ENCODE measurements at regions not wholly inside any gene's neighbourhood (a gene's known extent, or its start where the extent isn't known, plus 50 kb on each side); places are given as distances from the start of the nearest gene placed in this dataset.

- ChIA-PET CTCF (interaction anchor here (0.5 to 0.6 kb wide), 2 partner anchors 143 to 1353 kb away, joined by 3 to 4 read pairs; no protein-coding TSS in a partner anchor), POLR2A (ENCODE audit: unreplicated experiment) (no interaction called here)
- Histone ChIP-seq H3K36me3 (ENCODE audit: low read depth) (no peaks in the 10 kb centered on the region), H3F3A (ENCODE audit: insufficient read depth, low read depth) (no peaks in the 10 kb centered on the region), H3K4me2 (no peak overlapping the region), H3K4me1 (replicated peaks; ENCODE audit: insufficient read depth) (no peaks in the 10 kb centered on the region), H3K79me2 (ENCODE audit: low read depth) (no peaks in the 10 kb centered on the region), H2AFZ (no peak overlapping the region), H3K9me2 (ENCODE audit: insufficient read depth) (no peaks in the 10 kb centered on the region), H3K9me3 (ENCODE audit: insufficient read depth, low read depth) (no peaks in the 10 kb centered on the region), H3K27ac (no peak overlapping the region), H3K4me3 (no peak overlapping the region), H3K27me3 (ENCODE audit: insufficient read depth, low read depth) (no peaks in the 10 kb centered on the region), H4K20me1 (ENCODE audit: insufficient read depth) (no peaks in the 10 kb centered on the region)
- BruUV-seq (replicated peaks) = no TSS peak
- intact Hi-C loops (cut with micrococcal nuclease; ENCODE audit: unreplicated experiment) = no loop called here
- no peak for DNase-seq
- TF ChIP-seq CTCF (conservative IDR thresholded peaks at IDR 0.05) = no peak
Observed at GRCh38 chr3:5428607-5429516, 241.4 kb downstream of the EDEM1 start.

GRCh38 chr3:5429517-5429890 lies 242.0 kb downstream of the EDEM1 start:
- intact Hi-C loops (cut with micrococcal nuclease; ENCODE audit: unreplicated experiment) = no loop called here
- POLR2A ChIA-PET (ENCODE audit: unreplicated experiment) = no interaction called here
- no peaks in the 10 kb centered on the region for H3K9me2 ChIP-seq (ENCODE audit: insufficient read depth)
- no peak overlapping the region for H3K27ac ChIP-seq
- H3K4me1 ChIP-seq (replicated peaks; ENCODE audit: insufficient read depth) = no peaks in the 10 kb centered on the region
- CTCF ChIA-PET = interaction anchor here (0.5 to 0.6 kb wide), 2 partner anchors 144 to 1352 kb away, joined by 3 to 4 read pairs; no protein-coding TSS in a partner anchor
- no TSS peak for BruUV-seq (replicated peaks)
- no peak overlapping the region for H3K4me2 ChIP-seq
- no peaks in the 10 kb centered on the region for H3K9me3 ChIP-seq (ENCODE audit: insufficient read depth, low read depth)
- H3F3A ChIP-seq (ENCODE audit: insufficient read depth, low read depth) = no peaks in the 10 kb centered on the region
- H4K20me1 ChIP-seq (ENCODE audit: insufficient read depth) = no peaks in the 10 kb centered on the region
- TF ChIP-seq CTCF (conservative IDR thresholded peaks at IDR 0.05) (no peak), EZH2 (IDR thresholded peaks at IDR 0.05; ENCODE audit: low read depth) (no peak)
- no peaks in the 10 kb centered on the region for H3K36me3 ChIP-seq (ENCODE audit: low read depth)
- H2AFZ ChIP-seq = no peak overlapping the region
- no peaks in the 10 kb centered on the region for H3K27me3 ChIP-seq (ENCODE audit: insufficient read depth, low read depth)
- DNase-seq = no peak
- H3K4me3 ChIP-seq = no peak overlapping the region
- H3K79me2 ChIP-seq (ENCODE audit: low read depth) = no peaks in the 10 kb centered on the region

- H3K27me3 ChIP-seq (ENCODE audit: insufficient read depth, low read depth) = no peaks in the 10 kb centered on the region
- H3K4me2 ChIP-seq = no peak overlapping the region
- no peak overlapping the region for H3K27ac ChIP-seq
- no peaks in the 10 kb centered on the region for H3K79me2 ChIP-seq (ENCODE audit: low read depth)
- H2AFZ ChIP-seq = no peak overlapping the region
- intact Hi-C loops (cut with micrococcal nuclease; ENCODE audit: unreplicated experiment) = no loop called here
- no peaks in the 10 kb centered on the region for H3K4me1 ChIP-seq (replicated peaks; ENCODE audit: insufficient read depth)
- no peak for DNase-seq
- no peaks in the 10 kb centered on the region for H4K20me1 ChIP-seq (ENCODE audit: insufficient read depth)
- ChIA-PET CTCF (no interaction called here), POLR2A (ENCODE audit: unreplicated experiment) (no interaction called here)
- TF ChIP-seq EZH2 (IDR thresholded peaks at IDR 0.05; ENCODE audit: low read depth) (no peak), CTCF (conservative IDR thresholded peaks at IDR 0.05) (no peak)
- no TSS peak for BruUV-seq (replicated peaks)
- H3K9me2 ChIP-seq (ENCODE audit: insufficient read depth) = no peaks in the 10 kb centered on the region
- no peaks in the 10 kb centered on the region for H3F3A ChIP-seq (ENCODE audit: insufficient read depth, low read depth)
- H3K9me3 ChIP-seq (ENCODE audit: insufficient read depth, low read depth) = no peaks in the 10 kb centered on the region
- H3K4me3 ChIP-seq = no peak overlapping the region
- no peaks in the 10 kb centered on the region for H3K36me3 ChIP-seq (ENCODE audit: low read depth)
Observed at GRCh38 chr3:5430701-5431100, 243.2 kb downstream of the EDEM1 start.
